Keratinocyte (primary cell): ENCODE measurements at regions not wholly inside any gene's neighbourhood (a gene's known extent, or its start where the extent isn't known, plus 50 kb on each side); places are given as distances from the start of the nearest gene placed in this dataset.

Experiments used
- CTCF ChIP-seq, 3 experiments: IDR thresholded peaks in 1 of 3; conservative IDR thresholded peaks in 1 of 3; optimal IDR thresholded peaks in 1 of 3; 2 replicates in 2 of 3; 3 replicates in 1 of 3; pipeline versions ENCODE3 to v1.5.1; 2011; ENCODE audit warnings: low read length in 3 of 3, mild to moderate bottlenecking in 3 of 3, moderate library complexity in 2 of 3, control low read depth in 1 of 3, inconsistent platforms in 1 of 3; ENCODE audit not compliant: insufficient read depth in 2 of 3; ENCODE audit errors: extremely low read depth in 1 of 3
- EZH2 ChIP-seq: IDR thresholded peaks from one replicate; pipeline ENCODE4 v1.6.1; 2012; ENCODE audit warnings: inconsistent platforms, mild to moderate bottlenecking, low read length, moderate library complexity

- TF ChIP-seq CTCF (optimal IDR thresholded peaks at IDR 0.05 in 1 of 3, IDR thresholded peaks at IDR 0.05 in 1 of 3, conservative IDR thresholded peaks at IDR 0.05 in 1 of 3; ENCODE audit: extremely low read depth in 1 of 3, insufficient read depth in 2 of 3, low read length in 3 of 3) (no peak), EZH2 (no peak)
These were observed 273.4 kb upstream of the ISL1 start for GRCh38 chr5:51109786-51110410.
